Neuronal stem cell (in vitro differentiated cells): ENCODE measurements at regions not wholly inside any gene's neighbourhood (a gene's known extent, or its start where the extent isn't known, plus 50 kb on each side); places are given as distances from the start of the nearest gene placed in this dataset.
"Not testable (repeated sequence)": the region's sequence is repeated elsewhere in the genome, so short reads cannot be mapped to it uniquely, and the experiment has no call there.

Experiments used
- DNase-seq: peaks from one replicate; pipeline ENCODE4 v3.0.0-alpha.2; 2013; ENCODE audit warnings: low spot score
- H2AFZ ChIP-seq: one replicate; pipeline ENCODE4 v1.6.1; 2013; ENCODE audit warnings: mild to moderate bottlenecking, low read length, inconsistent platforms
- H2AK5ac ChIP-seq: 2 replicates; pipeline ENCODE4 v1.6.1; 2013; ENCODE audit warnings: low read depth, mild to moderate bottlenecking, inconsistent platforms, low read length, moderate library complexity, mixed read lengths
- H2BK120ac ChIP-seq: 2 replicates; pipeline ENCODE4 v1.6.1; 2013; ENCODE audit warnings: low read depth, mild to moderate bottlenecking, inconsistent platforms, low read length, moderate library complexity, mixed read lengths
- H2BK12ac ChIP-seq: one replicate; pipeline ENCODE4 v1.6.1; 2013; ENCODE audit warnings: low read length, inconsistent platforms
- H2BK15ac ChIP-seq: 2 replicates; pipeline ENCODE4 v1.6.1; 2013; ENCODE audit warnings: mild to moderate bottlenecking, low read length, inconsistent platforms, mixed read lengths
- H2BK5ac ChIP-seq: one replicate; pipeline ENCODE4 v1.6.1; 2013; ENCODE audit warnings: inconsistent platforms, mild to moderate bottlenecking, low read length, moderate library complexity
- H3K14ac ChIP-seq: one replicate; pipeline ENCODE4 v1.6.1; 2013; ENCODE audit warnings: low read length, inconsistent platforms
- H3K18ac ChIP-seq: 2 replicates; pipeline ENCODE4 v1.6.1; 2013; ENCODE audit warnings: low read length, inconsistent platforms
- H3K23ac ChIP-seq: 2 replicates; pipeline ENCODE4 v1.6.1; 2013; ENCODE audit warnings: low read depth, mild to moderate bottlenecking, mixed read lengths, low read length, inconsistent platforms; ENCODE audit not compliant: poor library complexity
- H3K27ac ChIP-seq: replicated peaks from 3 replicates; pipeline ENCODE4 v1.5.1; 2013; ENCODE audit warnings: low read length, inconsistent platforms
- H3K27me3 ChIP-seq, 3 experiments: 2 replicates each; pipeline ENCODE4 v1.6.1; 2013; ENCODE audit warnings: low read length in 3 of 3, mild to moderate bottlenecking in 2 of 3, inconsistent platforms in 1 of 3, low read depth in 1 of 3, mixed read lengths in 1 of 3, moderate library complexity in 1 of 3; ENCODE audit not compliant: control insufficient read depth in 3 of 3, insufficient read depth in 3 of 3
- H3K36me3 ChIP-seq, 2 donors: replicated peaks in 1 of 2; 2 replicates each; pipeline ENCODE4 v1.6.1; 2013; ENCODE audit warnings: low read length in 2 of 2; ENCODE audit not compliant: control insufficient read depth in 2 of 2, insufficient read depth in 2 of 2
- H3K4ac ChIP-seq: 2 replicates; pipeline ENCODE4 v1.6.1; 2013; ENCODE audit warnings: inconsistent platforms, mild to moderate bottlenecking, low read length, moderate library complexity
- H3K4me1 ChIP-seq, 2 donors: 1 replicate in 1 of 2; 2 replicates in 1 of 2; pipeline ENCODE4 v1.6.1; 2013; ENCODE audit warnings: low read length in 2 of 2, low read depth in 1 of 2; ENCODE audit not compliant: control insufficient read depth in 2 of 2, insufficient read depth in 1 of 2
- H3K4me2 ChIP-seq: one replicate; pipeline ENCODE4 v1.6.1; 2013; ENCODE audit warnings: mild to moderate bottlenecking, low read length, inconsistent platforms; ENCODE audit not compliant: insufficient read depth, poor library complexity, severe bottlenecking
- H3K4me3 ChIP-seq, 2 donors: 2 replicates each; pipeline ENCODE4 v1.5.1; 2013; ENCODE audit warnings: low read length in 2 of 2, mild to moderate bottlenecking in 2 of 2, inconsistent platforms in 1 of 2, moderate library complexity in 1 of 2
- H3K79me1 ChIP-seq: one replicate; pipeline ENCODE4 v1.6.1; 2013; ENCODE audit warnings: low read depth, mild to moderate bottlenecking, inconsistent platforms, low read length, moderate library complexity
- H3K9ac ChIP-seq: one replicate; pipeline ENCODE4 v1.6.1; 2013; ENCODE audit warnings: mild to moderate bottlenecking, low read depth, low read length, inconsistent platforms; ENCODE audit not compliant: poor library complexity
- H3K9me3 ChIP-seq, 2 donors: replicated peaks in 1 of 2; 2 replicates each; pipeline versions ENCODE3 to v1.6.1; 2013; ENCODE audit warnings: low read length in 2 of 2, mild to moderate bottlenecking in 2 of 2, inconsistent platforms in 1 of 2, low read depth in 1 of 2, mixed read lengths in 1 of 2, moderate library complexity in 1 of 2; ENCODE audit not compliant: control insufficient read depth in 2 of 2, insufficient read depth in 1 of 2
- H4K8ac ChIP-seq: one replicate; pipeline ENCODE4 v1.6.1; 2013; ENCODE audit warnings: low read depth, mild to moderate bottlenecking, inconsistent platforms, low read length, moderate library complexity
- H4K91ac ChIP-seq: one replicate; pipeline ENCODE4 v1.6.1; 2013; ENCODE audit warnings: low read length, low read depth, mild to moderate bottlenecking, inconsistent platforms; ENCODE audit not compliant: poor library complexity
- WGBS, 2 donors: extraction: QIAGEN DNeasy Blood & Tissue Kit; methylation state at CpG; one replicate each; pipeline ENCODE4 v1.1.7; 2013; ENCODE audit warnings: missing lambda C conversion rate in 2 of 2, mixed read lengths in 1 of 2; ENCODE audit not compliant: insufficient read length in 2 of 2, insufficient replicate concordance in 1 of 2; ENCODE audit errors: extremely low coverage in 2 of 2; 5-methylcytosine and 5-hydroxymethylcytosine counted together

- Histone ChIP-seq H4K8ac (no peak overlapping the region), H3K4me3 (no peak overlapping the region), H3K36me3 (no peaks in the 10 kb centered on the region), H3K27me3 (no peaks in the 10 kb centered on the region), H3K79me1 (no peaks in the 10 kb centered on the region), H3K4me2 (no peak overlapping the region), H3K23ac (no peak overlapping the region), H3K4ac (no peak overlapping the region), H3K27ac (no peak overlapping the region), H3K4me1 (no peaks in the 10 kb centered on the region), H3K14ac (no peak overlapping the region), H2BK12ac (no peak overlapping the region), H3K9ac (no peak overlapping the region), H3K9me3 (no peaks in the 10 kb centered on the region), H2AK5ac (no peak overlapping the region), H2BK15ac (no peak overlapping the region), H2BK5ac (no peak overlapping the region), H3K18ac (no peak overlapping the region), H2AFZ (no peak overlapping the region), H2BK120ac (no peak overlapping the region), H4K91ac (no peak overlapping the region)
- no peak for DNase-seq
- WGBS, 2 donors = no CpG with 5 or more reads among the region's 2 CpGs
Measured at GRCh38 chr13:70516226-70516625, 408.0 kb upstream of the KLHL1 start.

- not testable (repeated sequence) for DNase-seq, H2BK12ac ChIP-seq, H3K27me3 ChIP-seq, H3K9me3 ChIP-seq, H3K4me2 ChIP-seq, H2BK5ac ChIP-seq, H3K9ac ChIP-seq, H2BK15ac ChIP-seq, H2AFZ ChIP-seq, H3K18ac ChIP-seq, H3K4me1 ChIP-seq, H3K4ac ChIP-seq, H2BK120ac ChIP-seq, H3K27ac ChIP-seq, H3K4me3 ChIP-seq, H3K36me3 ChIP-seq, H2AK5ac ChIP-seq, H4K91ac ChIP-seq, H3K79me1 ChIP-seq, H3K14ac ChIP-seq, H4K8ac ChIP-seq, H3K23ac ChIP-seq
- no CpG with 5 or more reads among the region's 40 CpGs for WGBS, 2 donors
Measured at GRCh38 chr13:70511861-70512417, 403.7 kb upstream of the KLHL1 start.

GRCh38 chr13:70505809-70506208 lies 397.6 kb upstream of the KLHL1 start:
- no CpG with 5 or more reads among the region's 4 CpGs for WGBS, 2 donors
- Histone ChIP-seq H2BK120ac (no peak overlapping the region), H3K27ac (no peak overlapping the region), H3K36me3 (no peaks in the 10 kb centered on the region), H3K4me3 (no peak overlapping the region), H2AK5ac (no peak overlapping the region), H3K79me1 (no peaks in the 10 kb centered on the region), H3K14ac (no peak overlapping the region), H3K9me3 (no peaks in the 10 kb centered on the region), H3K9ac (no peak overlapping the region), H3K4me1 (no peaks in the 10 kb centered on the region), H2AFZ (no peak overlapping the region), H3K27me3 (no peaks in the 10 kb centered on the region), H3K4me2 (no peak overlapping the region), H2BK12ac (no peak overlapping the region), H3K18ac (no peak overlapping the region), H2BK15ac (no peak overlapping the region), H3K4ac (no peak overlapping the region), H4K8ac (no peak overlapping the region), H2BK5ac (no peak overlapping the region), H4K91ac (no peak overlapping the region), H3K23ac (no peak overlapping the region)
- no peak for DNase-seq

- Histone ChIP-seq H4K8ac (no peak overlapping the region), H3K27ac (no peak overlapping the region), H3K36me3 (no peaks in the 10 kb centered on the region), H2BK120ac (no peak overlapping the region), H3K4me1 (no peaks in the 10 kb centered on the region), H3K4me2 (no peak overlapping the region), H2BK12ac (no peak overlapping the region), H3K27me3 (no peaks in the 10 kb centered on the region), H3K18ac (no peak overlapping the region), H2AK5ac (no peak overlapping the region), H4K91ac (no peak overlapping the region), H2AFZ (no peak overlapping the region), H3K4ac (no peak overlapping the region), H3K9me3 (no peaks in the 10 kb centered on the region), H3K23ac (no peak overlapping the region), H2BK5ac (no peak overlapping the region), H3K9ac (no peak overlapping the region), H2BK15ac (no peak overlapping the region), H3K79me1 (no peaks in the 10 kb centered on the region), H3K14ac (no peak overlapping the region), H3K4me3 (no peak overlapping the region)
- WGBS, 2 donors = no CpG with 5 or more reads among the region's 1 CpG
- DNase-seq = peak; percentile 1
Measured at GRCh38 chr13:70502944-70503343, 394.7 kb upstream of the KLHL1 start.
